Breast epithelium (tissue), 3 donors: ENCODE measurements at regions not wholly inside any gene's neighbourhood (a gene's known extent, or its start where the extent isn't known, plus 50 kb on each side); places are given as distances from the start of the nearest gene placed in this dataset.
"Not testable (repeated sequence)": the region's sequence is repeated elsewhere in the genome, so short reads cannot be mapped to it uniquely, and the experiment has no call there.

Experiments
- POLR2A ChIP-seq: fragments of 450-650 bp; IDR thresholded peaks from one replicate; pipeline ENCODE4 v1.6.1; 2016; ENCODE audit warnings: antibody characterized with exemption, mild to moderate bottlenecking, moderate library complexity
- TF ChIP-seq, protein P1 (sequence below), 3 donors: fragments of 450-650 bp; IDR thresholded peaks; one replicate each; pipeline ENCODE4 v1.5.1; 2016 to 2017; ENCODE audit warnings: antibody characterized with exemption in 3 of 3, mild to moderate bottlenecking in 3 of 3, moderate library complexity in 3 of 3

DNA sequence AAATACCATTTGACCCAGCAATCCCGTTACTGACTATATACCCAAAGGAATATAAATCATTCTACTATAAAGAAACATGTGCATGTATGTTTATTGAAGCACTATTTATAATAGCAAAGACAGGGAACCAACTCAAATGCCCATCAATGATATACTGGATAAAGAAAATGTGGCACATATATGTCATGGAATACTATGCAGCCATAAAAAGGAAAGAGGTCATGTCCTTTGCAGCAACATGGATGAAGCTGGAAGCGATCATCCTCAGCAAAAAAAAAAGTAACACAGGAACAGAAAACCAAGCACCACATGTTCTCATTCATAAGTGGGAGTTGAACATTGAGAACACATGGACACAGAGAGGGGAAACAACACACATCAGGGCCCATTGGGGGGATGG, 99.9 kb upstream of the THUMPD2 start:
- TF ChIP-seq, protein P1, sequence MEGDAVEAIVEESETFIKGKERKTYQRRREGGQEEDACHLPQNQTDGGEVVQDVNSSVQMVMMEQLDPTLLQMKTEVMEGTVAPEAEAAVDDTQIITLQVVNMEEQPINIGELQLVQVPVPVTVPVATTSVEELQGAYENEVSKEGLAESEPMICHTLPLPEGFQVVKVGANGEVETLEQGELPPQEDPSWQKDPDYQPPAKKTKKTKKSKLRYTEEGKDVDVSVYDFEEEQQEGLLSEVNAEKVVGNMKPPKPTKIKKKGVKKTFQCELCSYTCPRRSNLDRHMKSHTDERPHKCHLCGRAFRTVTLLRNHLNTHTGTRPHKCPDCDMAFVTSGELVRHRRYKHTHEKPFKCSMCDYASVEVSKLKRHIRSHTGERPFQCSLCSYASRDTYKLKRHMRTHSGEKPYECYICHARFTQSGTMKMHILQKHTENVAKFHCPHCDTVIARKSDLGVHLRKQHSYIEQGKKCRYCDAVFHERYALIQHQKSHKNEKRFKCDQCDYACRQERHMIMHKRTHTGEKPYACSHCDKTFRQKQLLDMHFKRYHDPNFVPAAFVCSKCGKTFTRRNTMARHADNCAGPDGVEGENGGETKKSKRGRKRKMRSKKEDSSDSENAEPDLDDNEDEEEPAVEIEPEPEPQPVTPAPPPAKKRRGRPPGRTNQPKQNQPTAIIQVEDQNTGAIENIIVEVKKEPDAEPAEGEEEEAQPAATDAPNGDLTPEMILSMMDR (IDR thresholded peaks at IDR 0.05): not testable (repeated sequence)
- not testable (repeated sequence) for TF ChIP-seq POLR2A
